GM12878 (cell line): ENCODE measurements at regions not wholly inside any gene's neighbourhood (a gene's known extent, or its start where the extent isn't known, plus 50 kb on each side); places are given as distances from the start of the nearest gene placed in this dataset.

Source experiments
- ATAC-seq: fragments of 200-7000 bp; cut with Tn5 transposase; 3 replicates; pipeline ENCODE4 v1.9.1; 2020; ENCODE audit warnings: mild to moderate bottlenecking, moderate library complexity
- BruUV-seq: library from RNA; stranded (reverse); fragments of 400-500 nt; replicated peaks from 2 replicates; lab custom pipeline; 2021; lab: Mats Ljungman, UMichigan
- CTCF ChIA-PET: fragments of 300-600 bp; sonication (Branson Sonifier 250); formaldehyde crosslinking; extraction: SDS; loops from one replicate; lab custom pipeline; 2021; ENCODE audit warnings: inconsistent platforms; lab: Yijun Ruan, JAX
- POLR2A ChIA-PET: fragments of 350-600 bp; formaldehyde crosslinking; extraction: SDS; loops from one replicate; lab custom pipeline; 2021; ENCODE audit warnings: inconsistent platforms; lab: Charles Lee
- RAD21 ChIA-PET: fragments of 300-600 bp; sonication (Branson Sonifier 250); formaldehyde crosslinking; loops from one replicate; lab custom pipeline; 2023; ENCODE audit warnings: antibody characterized with exemption; ENCODE audit not compliant: unreplicated experiment; lab: Charles Lee
- SMC1A ChIA-PET: fragments of 300-600 bp; sonication (Branson Sonifier 250); formaldehyde crosslinking; loops from one replicate; lab custom pipeline; 2023; ENCODE audit not compliant: unreplicated experiment, uncharacterized antibody; lab: Charles Lee
- DNase-seq: peaks from one replicate; pipeline ENCODE4 v3.0.0-alpha.2; 2011; ENCODE audit warnings: low read depth, low spot score
- FAIRE-seq: peaks from 3 replicates; lab custom pipeline; 2011; peaks lifted over from hg19 to GRCh38; lab: Jason Lieb, UNC
- H2AFZ ChIP-seq: 2 replicates; pipeline ENCODE4 v1.6.0; 2011; ENCODE audit warnings: low read depth, low read length, control low read depth; ENCODE audit not compliant: control insufficient read depth
- H3K27ac ChIP-seq: 2 replicates; pipeline ENCODE4 v1.5.1; 2011; ENCODE audit warnings: control low read depth; ENCODE audit not compliant: control insufficient read depth, insufficient read depth
- H3K27me3 ChIP-seq, 2 experiments: replicated peaks in 1 of 2; 2 replicates each; pipeline versions ENCODE4 v1.6.0 to v1.6.1; 2011; ENCODE audit warnings: low read length in 1 of 2; ENCODE audit not compliant: control insufficient read depth in 2 of 2, insufficient read depth in 2 of 2
- H3K36me3 ChIP-seq, 2 experiments: 2 replicates each; pipeline ENCODE4 v1.5.1; 2011; ENCODE audit warnings: low read length in 1 of 2; ENCODE audit not compliant: control insufficient read depth in 2 of 2, insufficient read depth in 2 of 2
- H3K4me1 ChIP-seq: 2 replicates; pipeline ENCODE4 v1.6.1; 2011; ENCODE audit warnings: mild to moderate bottlenecking, low read length, moderate library complexity, mixed read lengths; ENCODE audit not compliant: control insufficient read depth, insufficient read depth
- H3K4me2 ChIP-seq: 2 replicates; pipeline ENCODE4 v1.6.0; 2011; ENCODE audit warnings: control low read depth; ENCODE audit not compliant: control insufficient read depth, insufficient read depth
- H3K4me3 ChIP-seq: fragments of 200-600 bp; sonication (generic); 2 replicates; pipeline ENCODE4 v1.5.1; 2016
- H3K79me2 ChIP-seq: 2 replicates; pipeline ENCODE4 v1.6.0; 2011; ENCODE audit warnings: low read length; ENCODE audit not compliant: control insufficient read depth, insufficient read depth
- H3K9ac ChIP-seq: 2 replicates; pipeline ENCODE4 v1.8.0; 2011; ENCODE audit warnings: low read length, control low read depth, mixed read lengths; ENCODE audit not compliant: control insufficient read depth, insufficient read depth
- H3K9me3 ChIP-seq: replicated peaks from 3 replicates; pipeline ENCODE4 v1.5.1; 2011; ENCODE audit warnings: mild to moderate bottlenecking, low read length; ENCODE audit not compliant: control insufficient read depth, insufficient read depth
- H4K20me1 ChIP-seq: 2 replicates; pipeline ENCODE4 v1.6.0; 2011; ENCODE audit not compliant: control insufficient read depth, insufficient read depth
- EZH2 ChIP-seq: IDR thresholded peaks from 2 replicates; pipeline ENCODE4 v1.6.1; 2012; ENCODE audit warnings: low read depth, mild to moderate bottlenecking, control low read depth, inconsistent platforms, low read length, borderline replicate concordance; ENCODE audit not compliant: control insufficient read depth
- FOXK2 ChIP-seq: fragments of 450-650 bp; IDR thresholded peaks from 2 replicates; pipeline ENCODE4 v1.6.1; 2017; ENCODE audit warnings: mild to moderate bottlenecking, moderate library complexity
- MEF2B ChIP-seq: fragments of 450-650 bp; IDR thresholded peaks from 2 replicates; pipeline ENCODE4 v1.6.1; 2018; ENCODE audit warnings: mild to moderate bottlenecking, moderate library complexity; ENCODE audit not compliant: partially characterized antibody, poor library complexity, severe bottlenecking
- NFYA ChIP-seq: IDR thresholded peaks from 2 replicates; pipeline ENCODE4 v1.6.1; 2011; ENCODE audit warnings: low read depth, mild to moderate bottlenecking, low read length, improper control_type of control experiment, borderline replicate concordance
- RUNX3 ChIP-seq: IDR thresholded peaks from 2 replicates; pipeline ENCODE4 v1.6.1; 2012; ENCODE audit warnings: low read length, inconsistent platforms
- TCF7 ChIP-seq: IDR thresholded peaks from 2 replicates; pipeline ENCODE4 v1.6.1; 2014; ENCODE audit warnings: antibody characterized with exemption, borderline replicate concordance
- YY1 ChIP-seq: IDR thresholded peaks from 2 replicates; pipeline ENCODE4 v1.6.1; 2011; ENCODE audit warnings: low read depth, mild to moderate bottlenecking, low read length
- ZNF384 ChIP-seq: IDR thresholded peaks from 2 replicates; pipeline ENCODE4 v1.6.1; 2012; ENCODE audit warnings: low read depth, mild to moderate bottlenecking, low read length, improper control_type of control experiment, borderline replicate concordance
- ZNF687 ChIP-seq: fragments of 450-650 bp; IDR thresholded peaks from 2 replicates; pipeline ENCODE4 v1.6.1; 2017; ENCODE audit warnings: mild to moderate bottlenecking, moderate library complexity
- WGBS: methylation state at CpG from one replicate; pipeline ENCODE4 v1.1.6; 2016; ENCODE audit warnings: low lambda C conversion rate; ENCODE audit not compliant: insufficient replicate concordance, insufficient coverage; ENCODE audit errors: missing lambda C conversion rate; 5-methylcytosine and 5-hydroxymethylcytosine counted together
- in situ Hi-C: fragments of 300-500 bp; cut with MboI; formaldehyde crosslinking; loops from 9 replicates; pipeline ENCODE4 v1.14.3; 2018; ENCODE audit warnings: mixed read lengths
- intact Hi-C: fragments of 100-400 bp; cut with micrococcal nuclease; formaldehyde crosslinking; loops from one replicate; pipeline ENCODE4 v1.14.2; 2022; ENCODE audit not compliant: unreplicated experiment
- TF ChIP-seq, protein P1 (sequence below): fragments of 450-650 bp; IDR thresholded peaks from 2 replicates; pipeline ENCODE4 v1.6.1; 2016; ENCODE audit warnings: mild to moderate bottlenecking

DNA sequence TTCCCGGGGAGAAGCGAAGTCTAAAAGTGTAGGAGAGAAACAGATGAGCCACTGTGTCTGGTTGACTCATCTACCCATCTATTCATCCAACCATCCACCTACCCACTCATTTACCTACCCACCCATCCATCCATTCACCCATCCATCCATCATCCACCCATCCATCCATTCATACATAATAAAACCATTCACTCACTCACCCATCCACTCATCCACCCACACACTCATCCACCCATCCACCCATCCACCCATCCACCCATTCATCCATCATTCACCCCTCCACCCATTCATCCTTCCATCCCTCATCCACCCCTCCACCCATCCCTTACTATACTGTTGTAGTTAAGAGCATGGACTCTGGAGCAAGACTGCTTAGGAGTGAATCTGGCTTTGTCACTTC lies 136.4 kb upstream of the ATP2B2 start:
- H3K4me3 ChIP-seq: no peak overlapping the region
- 68% methylated on average over 2 of the region's 2 CpGs for WGBS
- H2AFZ ChIP-seq: no peak overlapping the region
- ChIA-PET POLR2A (no interaction called here), SMC1A (interaction anchor here (0.7 kb wide), 1 partner anchor 919 kb away, joined by 3 read pairs; no protein-coding TSS in a partner anchor), CTCF (no interaction called here), RAD21 (no interaction called here)
- no peaks in the 10 kb centered on the region for H3K79me2 ChIP-seq
- no peak overlapping the region for H3K27ac ChIP-seq
- H4K20me1 ChIP-seq: no peaks in the 10 kb centered on the region
- H3K36me3 ChIP-seq: no peaks in the 10 kb centered on the region
- H3K4me2 ChIP-seq: no peak overlapping the region
- no peaks in the 10 kb centered on the region for H3K4me1 ChIP-seq
- in situ Hi-C loops: no loop called here
- FAIRE-seq (no peak), ATAC-seq (no peak), DNase-seq (no peak)
- H3K9me3 ChIP-seq: no peaks in the 10 kb centered on the region; the same call in 2 of the 3 replicates
- no peak overlapping the region for H3K9ac ChIP-seq
- no peak for TF ChIP-seq EZH2
- TF ChIP-seq FOXK2: no peak
- TF ChIP-seq MEF2B: no peak
- TF ChIP-seq ZNF687: no peak
- TF ChIP-seq RUNX3: no peak
- no peak for TF ChIP-seq NFYA
- TF ChIP-seq, protein P1, sequence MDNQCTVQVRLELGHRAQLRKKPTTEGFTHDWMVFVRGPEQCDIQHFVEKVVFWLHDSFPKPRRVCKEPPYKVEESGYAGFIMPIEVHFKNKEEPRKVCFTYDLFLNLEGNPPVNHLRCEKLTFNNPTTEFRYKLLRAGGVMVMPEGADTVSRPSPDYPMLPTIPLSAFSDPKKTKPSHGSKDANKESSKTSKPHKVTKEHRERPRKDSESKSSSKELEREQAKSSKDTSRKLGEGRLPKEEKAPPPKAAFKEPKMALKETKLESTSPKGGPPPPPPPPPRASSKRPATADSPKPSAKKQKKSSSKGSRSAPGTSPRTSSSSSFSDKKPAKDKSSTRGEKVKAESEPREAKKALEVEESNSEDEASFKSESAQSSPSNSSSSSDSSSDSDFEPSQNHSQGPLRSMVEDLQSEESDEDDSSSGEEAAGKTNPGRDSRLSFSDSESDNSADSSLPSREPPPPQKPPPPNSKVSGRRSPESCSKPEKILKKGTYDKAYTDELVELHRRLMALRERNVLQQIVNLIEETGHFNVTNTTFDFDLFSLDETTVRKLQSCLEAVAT: no peak
- no peak for TF ChIP-seq ZNF384
- no peak for TF ChIP-seq TCF7
- no peak for TF ChIP-seq YY1
- intact Hi-C loops: no loop called here
- no TSS peak for BruUV-seq
- no peaks in the 10 kb centered on the region; a peak in 1 of 4 replicates for H3K27me3 ChIP-seq
